Activated naive CD8-positive, alpha-beta T cell treated with anti-CD3 and anti-CD28 coated beads, Interleukin-2, amount 10 ng/mL, durations not matched to agents 7 days and 5 days (primary cell): ENCODE measurements at regions not wholly inside any gene's neighbourhood (a gene's known extent, or its start where the extent isn't known, plus 50 kb on each side); places are given as distances from the start of the nearest gene placed in this dataset.

Experiments used
- ATAC-seq: fragments of 150-1000 bp; cut with Tn5 transposase; one replicate; pipeline ENCODE4 v1.10.0; 2021; ENCODE audit warnings: low read depth, moderate library complexity
- POLR2A ChIA-PET: fragments of 350-600 bp; sonication (Branson Sonifier 250); formaldehyde crosslinking; loops from one replicate; lab custom pipeline; 2021; ENCODE audit warnings: antibody characterized with exemption; lab: Charles Lee
- DNase-seq: peaks from one replicate; pipeline ENCODE4 v3.0.0; 2021
- H3K27ac Mint-ChIP-seq: one replicate; pipeline ENCODE4 v1.8.0; 2022; ENCODE audit warnings: mild to moderate bottlenecking, mixed read lengths
- H3K27me3 Mint-ChIP-seq: one replicate; pipeline ENCODE4 v1.8.0; 2022; ENCODE audit warnings: mild to moderate bottlenecking, moderate library complexity, mixed read lengths
- H3K36me3 Mint-ChIP-seq: one replicate; pipeline ENCODE4 v1.8.0; 2021; ENCODE audit warnings: mild to moderate bottlenecking, mixed read lengths
- H3K4me1 Mint-ChIP-seq: one replicate; pipeline ENCODE4 v1.8.0; 2021; ENCODE audit warnings: mixed read lengths
- H3K4me3 Mint-ChIP-seq: one replicate; pipeline ENCODE4 v1.8.0; 2022; ENCODE audit warnings: mild to moderate bottlenecking, moderate library complexity, mixed read lengths
- H3K9me3 Mint-ChIP-seq: one replicate; pipeline ENCODE4 v1.8.0; 2021; ENCODE audit warnings: mixed read lengths

DNA sequence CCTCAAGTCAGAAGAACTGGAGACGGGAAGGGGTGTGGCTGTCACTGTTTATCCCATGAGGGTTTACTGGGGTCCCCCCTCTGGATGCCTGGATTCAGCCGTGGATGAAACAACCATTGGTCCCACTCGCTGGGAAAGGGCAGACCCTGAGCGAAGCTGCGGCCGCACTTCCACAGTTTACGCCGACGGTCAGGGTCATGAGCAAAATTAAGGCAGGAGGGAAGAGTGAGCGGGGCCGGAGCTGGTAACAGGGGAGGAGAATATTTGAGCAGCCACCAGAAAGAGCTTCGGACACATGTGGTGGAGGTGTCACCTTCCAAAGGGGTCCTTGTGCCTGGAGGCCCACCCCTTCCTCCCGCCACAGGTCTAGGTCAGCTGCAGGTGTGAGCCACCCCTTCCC, 344.9 kb downstream of the BRD1 start:
- Mint-ChIP-seq H3K4me3 (no peak overlapping the region), H3K4me1 (no peaks in the 10 kb centered on the region), H3K36me3 (no peaks in the 10 kb centered on the region), H3K9me3 (no peaks in the 10 kb centered on the region), H3K27me3 (peaks cover 6% of the 10 kb centered on the region), H3K27ac (no peak overlapping the region)
- ATAC-seq = no peak
- POLR2A ChIA-PET = no interaction called here
- DNase-seq = no peak

- ATAC-seq (no peak), DNase-seq (no peak)
- Mint-ChIP-seq H3K4me3 (no peak overlapping the region), H3K27ac (no peak overlapping the region), H3K27me3 (peaks cover 6% of the 10 kb centered on the region), H3K36me3 (no peaks in the 10 kb centered on the region), H3K4me1 (no peaks in the 10 kb centered on the region), H3K9me3 (peaks cover 4% of the 10 kb centered on the region)
- POLR2A ChIA-PET = no interaction called here
These were observed 345.8 kb downstream of the BRD1 start for GRCh38 chr22:49481659-49482399.

GRCh38 chr22:49480896-49481658, 346.6 kb downstream of the BRD1 start:
- peaks cover 9% of the 10 kb centered on the region for H3K9me3 Mint-ChIP-seq
- no peak overlapping the region for H3K4me3 Mint-ChIP-seq
- no peaks in the 10 kb centered on the region for H3K36me3 Mint-ChIP-seq
- H3K4me1 Mint-ChIP-seq = no peaks in the 10 kb centered on the region
- H3K27me3 Mint-ChIP-seq = peaks cover 6% of the 10 kb centered on the region
- POLR2A ChIA-PET = no interaction called here
- H3K27ac Mint-ChIP-seq = no peak overlapping the region
- no peak for DNase-seq
- no peak for ATAC-seq

- no peaks in the 10 kb centered on the region for H3K36me3 Mint-ChIP-seq
- POLR2A ChIA-PET = no interaction called here
- no peaks in the 10 kb centered on the region for H3K4me1 Mint-ChIP-seq
- peaks cover 6% of the 10 kb centered on the region for H3K27me3 Mint-ChIP-seq
- DNase-seq = no peak
- ATAC-seq = no peak
- H3K9me3 Mint-ChIP-seq = peaks cover 9% of the 10 kb centered on the region
- no peak overlapping the region for H3K27ac Mint-ChIP-seq
- no peak overlapping the region for H3K4me3 Mint-ChIP-seq
These were observed 347.3 kb downstream of the BRD1 start for GRCh38 chr22:49480331-49480730.

GRCh38 chr22:49479566-49479965, 348.1 kb downstream of the BRD1 start:
- H3K27ac Mint-ChIP-seq = no peak overlapping the region
- no peaks in the 10 kb centered on the region for H3K36me3 Mint-ChIP-seq
- no peak for DNase-seq
- H3K4me1 Mint-ChIP-seq = no peaks in the 10 kb centered on the region
- POLR2A ChIA-PET = no interaction called here
- peaks cover 9% of the 10 kb centered on the region for H3K9me3 Mint-ChIP-seq
- H3K4me3 Mint-ChIP-seq = no peak overlapping the region
- H3K27me3 Mint-ChIP-seq = peaks cover 6% of the 10 kb centered on the region
- no peak for ATAC-seq

DNA sequence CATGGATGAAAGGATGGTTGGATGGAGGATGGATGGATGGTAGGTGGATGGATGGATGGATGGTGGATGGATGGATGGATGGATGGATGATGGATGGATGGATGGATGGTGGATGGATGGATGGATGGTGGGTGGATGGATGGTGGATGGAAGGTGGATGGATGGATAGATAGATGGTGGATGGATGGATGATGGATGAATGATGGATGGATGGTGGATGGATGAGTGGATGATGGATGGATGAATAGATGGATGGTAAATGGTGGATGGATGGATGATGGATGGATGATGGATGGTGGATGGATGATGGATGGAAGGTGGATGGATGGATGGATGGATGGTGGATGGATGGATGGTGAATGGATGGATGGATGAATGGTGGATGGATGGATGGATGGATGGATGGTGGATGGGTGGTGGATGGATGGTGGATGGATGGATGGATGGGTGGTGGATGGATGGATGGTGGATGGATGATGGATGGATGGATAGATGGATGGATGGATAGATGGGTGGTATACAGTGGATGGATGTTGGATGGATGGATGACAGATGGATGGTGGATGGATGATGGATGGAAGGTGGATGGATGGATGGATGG, 350.8 kb downstream of the BRD1 start:
- no peaks in the 10 kb centered on the region for H3K36me3 Mint-ChIP-seq
- ATAC-seq = no peak
- H3K4me1 Mint-ChIP-seq = no peaks in the 10 kb centered on the region
- DNase-seq = no peak
- H3K27ac Mint-ChIP-seq = no peak overlapping the region
- peaks cover 9% of the 10 kb centered on the region for H3K9me3 Mint-ChIP-seq
- no peak overlapping the region for H3K4me3 Mint-ChIP-seq
- POLR2A ChIA-PET = no interaction called here
- H3K27me3 Mint-ChIP-seq = peaks cover 4% of the 10 kb centered on the region

GRCh38 chr22:49476176-49476575, 351.5 kb downstream of the BRD1 start:
- Mint-ChIP-seq H3K4me3 (no peak overlapping the region), H3K4me1 (no peaks in the 10 kb centered on the region), H3K36me3 (no peaks in the 10 kb centered on the region), H3K27me3 (no peaks in the 10 kb centered on the region), H3K9me3 (peaks cover 9% of the 10 kb centered on the region), H3K27ac (no peak overlapping the region)
- ATAC-seq (no peak), DNase-seq (no peak)
- POLR2A ChIA-PET = no interaction called here

DNA sequence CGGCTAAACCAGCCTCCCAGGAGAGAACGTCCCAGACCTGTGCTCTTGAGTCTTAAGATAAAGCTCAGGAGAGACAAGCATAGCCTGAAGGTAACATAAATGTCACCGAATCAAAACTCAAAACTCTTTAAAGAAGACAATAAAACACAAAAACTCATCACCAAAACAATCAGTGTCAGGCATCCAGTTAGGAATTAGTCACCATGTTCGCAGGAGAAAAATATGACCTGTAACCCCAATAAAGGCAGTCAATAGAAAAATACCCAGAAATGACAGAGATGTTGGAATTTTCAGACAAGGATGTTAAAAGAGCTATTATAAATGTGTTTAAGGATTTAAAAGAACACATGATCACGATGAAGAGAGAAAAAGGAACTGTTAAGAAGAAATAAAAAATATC, 352.4 kb downstream of the BRD1 start:
- Mint-ChIP-seq H3K27ac (no peak overlapping the region), H3K4me1 (no peaks in the 10 kb centered on the region), H3K9me3 (peaks cover 9% of the 10 kb centered on the region), H3K4me3 (no peak overlapping the region), H3K36me3 (no peaks in the 10 kb centered on the region), H3K27me3 (no peaks in the 10 kb centered on the region)
- ATAC-seq = no peak
- DNase-seq = no peak
- POLR2A ChIA-PET = no interaction called here

DNA sequence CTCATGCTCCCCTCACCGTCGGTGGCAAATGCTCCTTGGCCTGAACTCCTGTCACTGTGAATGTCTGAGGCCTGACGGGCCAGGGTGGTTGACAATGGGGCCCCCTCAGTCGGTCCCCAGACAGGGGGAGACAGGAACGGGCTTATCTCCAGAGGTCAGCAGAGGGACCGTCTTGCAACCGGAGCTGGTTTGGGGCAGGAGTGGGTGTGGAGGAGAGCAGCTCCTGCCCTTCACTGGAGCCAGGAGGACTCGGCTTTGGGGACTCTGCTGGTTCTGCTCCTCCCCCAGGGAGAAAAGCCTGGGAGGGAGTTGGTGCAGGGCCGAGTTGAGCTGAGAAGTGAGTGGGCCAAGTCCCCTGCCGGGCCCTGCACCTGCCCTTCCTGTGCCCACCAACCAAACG, 354.4 kb downstream of the BRD1 start:
- POLR2A ChIA-PET = no interaction called here
- no peaks in the 10 kb centered on the region for H3K27me3 Mint-ChIP-seq
- H3K27ac Mint-ChIP-seq = no peak overlapping the region
- DNase-seq (no peak), ATAC-seq (no peak)
- no peaks in the 10 kb centered on the region for H3K4me1 Mint-ChIP-seq
- no peaks in the 10 kb centered on the region for H3K36me3 Mint-ChIP-seq
- peaks cover 9% of the 10 kb centered on the region for H3K9me3 Mint-ChIP-seq
- no peak overlapping the region for H3K4me3 Mint-ChIP-seq

- ATAC-seq = no peak
- Mint-ChIP-seq H3K9me3 (peaks cover 2% of the 10 kb centered on the region), H3K4me3 (no peak overlapping the region), H3K27ac (no peak overlapping the region), H3K27me3 (no peaks in the 10 kb centered on the region), H3K4me1 (no peaks in the 10 kb centered on the region), H3K36me3 (no peaks in the 10 kb centered on the region)
- DNase-seq = no peak
- POLR2A ChIA-PET = no interaction called here
These were observed 356.8 kb downstream of the BRD1 start for GRCh38 chr22:49470741-49471503.

DNA sequence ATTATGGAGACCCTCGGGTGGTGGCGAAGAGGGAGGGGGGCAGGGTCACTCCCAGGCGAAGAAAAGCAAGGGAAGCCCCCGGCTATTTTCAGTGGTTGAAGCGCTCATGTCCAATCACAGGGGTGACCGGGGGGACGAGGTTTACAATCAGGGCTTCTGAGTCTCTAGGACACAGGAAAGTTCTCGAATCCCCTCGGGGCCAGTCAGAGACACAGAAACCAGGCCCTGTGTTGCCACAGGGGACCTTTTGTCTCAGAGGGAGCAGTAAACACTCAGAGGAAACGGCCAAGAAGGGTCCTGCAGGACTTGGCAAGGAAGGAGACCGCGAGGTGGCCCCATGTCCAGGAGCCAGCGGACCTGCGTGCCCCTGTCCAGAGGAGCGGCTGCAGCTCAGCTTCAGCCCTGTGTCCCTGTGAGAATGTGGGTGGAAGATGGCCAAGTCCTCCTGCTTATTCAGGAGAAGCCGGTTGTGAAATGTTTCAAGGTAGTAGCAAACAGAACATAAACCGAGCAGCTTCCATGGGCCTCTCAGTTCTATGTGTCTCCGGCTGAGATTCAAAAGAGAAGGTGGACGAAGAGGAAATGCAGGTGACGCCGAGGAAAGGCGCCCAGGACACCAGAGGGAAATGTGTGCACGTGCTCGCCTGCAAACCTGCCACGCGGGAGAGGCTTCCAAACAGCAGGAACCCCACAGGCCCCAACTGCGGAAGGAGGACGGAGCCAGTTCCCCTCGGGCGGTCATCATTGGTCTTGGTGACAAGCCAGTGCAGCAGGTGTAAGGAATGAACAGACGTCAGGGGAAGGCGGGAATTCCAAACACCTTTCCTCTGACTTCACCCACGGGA, 357.6 kb downstream of the BRD1 start:
- Mint-ChIP-seq H3K9me3 (peaks cover 3% of the 10 kb centered on the region), H3K36me3 (no peaks in the 10 kb centered on the region), H3K27ac (no peak overlapping the region), H3K27me3 (no peaks in the 10 kb centered on the region), H3K4me1 (no peaks in the 10 kb centered on the region), H3K4me3 (no peak overlapping the region)
- POLR2A ChIA-PET = no interaction called here
- ATAC-seq (no peak), DNase-seq (no peak)

GRCh38 chr22:49468487-49469198, 359.0 kb downstream of the BRD1 start:
- DNase-seq (no peak), ATAC-seq (no peak)
- Mint-ChIP-seq H3K27me3 (no peaks in the 10 kb centered on the region), H3K9me3 (peaks cover 3% of the 10 kb centered on the region), H3K4me3 (no peak overlapping the region), H3K36me3 (no peaks in the 10 kb centered on the region), H3K4me1 (no peaks in the 10 kb centered on the region), H3K27ac (no peak overlapping the region)
- POLR2A ChIA-PET = no interaction called here
